ENCODE measurements at regions not wholly inside any gene's neighbourhood (a gene's known extent, or its start where the extent isn't known, plus 50 kb on each side); places are given as distances from the start of the nearest gene placed in this dataset.

DNA sequence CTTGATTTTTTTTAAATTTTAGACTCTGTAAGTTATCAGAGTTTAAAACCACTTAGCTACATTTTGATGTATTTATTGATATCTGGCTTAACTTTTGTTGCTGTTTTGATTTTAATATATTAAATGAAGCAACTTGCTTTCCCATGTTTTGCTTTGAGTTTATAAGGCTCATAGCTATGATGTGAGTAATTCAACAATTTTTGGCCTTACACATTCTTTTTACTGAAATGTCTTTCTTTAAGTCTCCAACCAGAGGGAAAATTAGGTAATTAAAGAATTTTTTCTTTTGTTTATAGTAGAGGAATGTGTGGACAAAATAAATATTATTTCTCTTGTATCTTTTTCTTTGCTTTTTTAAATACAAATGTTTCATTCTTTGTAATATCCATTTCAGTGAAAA, 258.3 kb upstream of the ADAMTS5 start:
- Histone ChIP-seq H3K79me2 (ENCODE audit: insufficient read depth, low read length) (no peaks in the 10 kb centered on the region), H3K4me3 (ENCODE audit: low read length, poor library complexity, severe bottlenecking) (no peak overlapping the region), H3K36me3 (ENCODE audit: insufficient read depth, low read length) (no peaks in the 10 kb centered on the region), H3K9me3 (ENCODE audit: insufficient read depth, low read depth, low read length) (peaks cover 3% of the 10 kb centered on the region; the same call in 1 of the 2 replicates), H3K4me1 (ENCODE audit: insufficient read depth, low read length, poor library complexity, severe bottlenecking) (no peaks in the 10 kb centered on the region), H3K27me3 (ENCODE audit: insufficient read depth, low read length, poor library complexity, severe bottlenecking) (no peaks in the 10 kb centered on the region), H3K9me2 (replicated peaks; ENCODE audit: low read depth, low read length) (no peaks in the 10 kb centered on the region), H3K4me2 (ENCODE audit: low read depth, low read length, poor library complexity, severe bottlenecking) (no peak overlapping the region), H4K20me1 (ENCODE audit: insufficient read depth, low read length, poor library complexity, severe bottlenecking) (no peaks in the 10 kb centered on the region), H3F3A (ENCODE audit: low read depth) (no peaks in the 10 kb centered on the region), H3K9ac (ENCODE audit: low read depth, low read length, poor library complexity, severe bottlenecking) (no peak overlapping the region), H2AFZ (ENCODE audit: low read length) (no peak overlapping the region)
- TF ChIP-seq, protein P1, sequence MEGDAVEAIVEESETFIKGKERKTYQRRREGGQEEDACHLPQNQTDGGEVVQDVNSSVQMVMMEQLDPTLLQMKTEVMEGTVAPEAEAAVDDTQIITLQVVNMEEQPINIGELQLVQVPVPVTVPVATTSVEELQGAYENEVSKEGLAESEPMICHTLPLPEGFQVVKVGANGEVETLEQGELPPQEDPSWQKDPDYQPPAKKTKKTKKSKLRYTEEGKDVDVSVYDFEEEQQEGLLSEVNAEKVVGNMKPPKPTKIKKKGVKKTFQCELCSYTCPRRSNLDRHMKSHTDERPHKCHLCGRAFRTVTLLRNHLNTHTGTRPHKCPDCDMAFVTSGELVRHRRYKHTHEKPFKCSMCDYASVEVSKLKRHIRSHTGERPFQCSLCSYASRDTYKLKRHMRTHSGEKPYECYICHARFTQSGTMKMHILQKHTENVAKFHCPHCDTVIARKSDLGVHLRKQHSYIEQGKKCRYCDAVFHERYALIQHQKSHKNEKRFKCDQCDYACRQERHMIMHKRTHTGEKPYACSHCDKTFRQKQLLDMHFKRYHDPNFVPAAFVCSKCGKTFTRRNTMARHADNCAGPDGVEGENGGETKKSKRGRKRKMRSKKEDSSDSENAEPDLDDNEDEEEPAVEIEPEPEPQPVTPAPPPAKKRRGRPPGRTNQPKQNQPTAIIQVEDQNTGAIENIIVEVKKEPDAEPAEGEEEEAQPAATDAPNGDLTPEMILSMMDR (conservative IDR thresholded peaks at IDR 0.05; ENCODE audit: low read length), result no peak
- TF ChIP-seq EZH2phosphoT487 (IDR thresholded peaks at IDR 0.05; ENCODE audit: borderline replicate concordance), result no peak

DNA sequence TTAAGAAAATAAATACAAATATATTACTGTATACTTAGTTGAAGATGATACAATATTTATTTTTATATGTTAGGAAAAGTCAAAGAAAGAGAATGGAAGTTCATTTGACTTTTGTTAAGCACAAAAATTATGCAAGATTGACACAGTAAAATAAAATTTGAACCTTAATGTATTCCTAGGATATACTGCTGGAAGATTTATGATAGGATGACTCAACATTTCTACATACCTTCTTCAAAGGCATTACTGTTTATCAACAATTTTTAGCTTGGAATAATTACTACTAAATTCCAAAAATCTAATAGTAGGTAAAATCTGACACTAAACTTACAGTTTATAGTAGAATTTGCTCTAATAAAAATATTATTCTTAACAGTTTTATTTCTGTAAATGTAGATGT, 257.3 kb upstream of the ADAMTS5 start:
- Histone ChIP-seq H3K9me3 (ENCODE audit: insufficient read depth, low read depth, low read length) (peaks cover 3% of the 10 kb centered on the region; the same call in 1 of the 2 replicates), H3K4me2 (ENCODE audit: low read depth, low read length, poor library complexity, severe bottlenecking) (no peak overlapping the region), H3K79me2 (ENCODE audit: insufficient read depth, low read length) (no peaks in the 10 kb centered on the region), H3K4me1 (ENCODE audit: insufficient read depth, low read length, poor library complexity, severe bottlenecking) (no peaks in the 10 kb centered on the region), H3K9me2 (replicated peaks; ENCODE audit: low read depth, low read length) (no peaks in the 10 kb centered on the region), H2AFZ (ENCODE audit: low read length) (no peak overlapping the region), H3K9ac (ENCODE audit: low read depth, low read length, poor library complexity, severe bottlenecking) (no peak overlapping the region), H4K20me1 (ENCODE audit: insufficient read depth, low read length, poor library complexity, severe bottlenecking) (no peaks in the 10 kb centered on the region), H3K4me3 (ENCODE audit: low read length, poor library complexity, severe bottlenecking) (no peak overlapping the region), H3K36me3 (ENCODE audit: insufficient read depth, low read length) (no peaks in the 10 kb centered on the region), H3F3A (ENCODE audit: low read depth) (no peaks in the 10 kb centered on the region), H3K27me3 (ENCODE audit: insufficient read depth, low read length, poor library complexity, severe bottlenecking) (no peaks in the 10 kb centered on the region)
- no peak for TF ChIP-seq EZH2phosphoT487 (IDR thresholded peaks at IDR 0.05; ENCODE audit: borderline replicate concordance)
- TF ChIP-seq, protein P1 (conservative IDR thresholded peaks at IDR 0.05; ENCODE audit: low read length), result no peak

GRCh38 chr21:27221077-27221476, 254.2 kb upstream of the ADAMTS5 start:
- Histone ChIP-seq H3K4me3 (ENCODE audit: low read length, poor library complexity, severe bottlenecking) (no peak overlapping the region), H3K4me1 (ENCODE audit: insufficient read depth, low read length, poor library complexity, severe bottlenecking) (no peaks in the 10 kb centered on the region), H3K9me3 (ENCODE audit: insufficient read depth, low read depth, low read length) (0 out of 2 replicates have a peak, but pooled peaks cover 3% of the 10 kb centered on the region), H4K20me1 (ENCODE audit: insufficient read depth, low read length, poor library complexity, severe bottlenecking) (no peaks in the 10 kb centered on the region), H3K27me3 (ENCODE audit: insufficient read depth, low read length, poor library complexity, severe bottlenecking) (no peaks in the 10 kb centered on the region), H3K9ac (ENCODE audit: low read depth, low read length, poor library complexity, severe bottlenecking) (no peak overlapping the region), H3F3A (ENCODE audit: low read depth) (no peaks in the 10 kb centered on the region), H3K36me3 (ENCODE audit: insufficient read depth, low read length) (no peaks in the 10 kb centered on the region), H2AFZ (ENCODE audit: low read length) (no peak overlapping the region), H3K79me2 (ENCODE audit: insufficient read depth, low read length) (no peaks in the 10 kb centered on the region), H3K4me2 (ENCODE audit: low read depth, low read length, poor library complexity, severe bottlenecking) (no peak overlapping the region), H3K9me2 (replicated peaks; ENCODE audit: low read depth, low read length) (no peaks in the 10 kb centered on the region)
- no peak for TF ChIP-seq EZH2phosphoT487 (IDR thresholded peaks at IDR 0.05; ENCODE audit: borderline replicate concordance)
- TF ChIP-seq, protein P1 (conservative IDR thresholded peaks at IDR 0.05; ENCODE audit: low read length), result no peak

All from Loucy (cell line).